HG03103 (cell line): ENCODE measurements at regions not wholly inside any gene's neighbourhood (a gene's known extent, or its start where the extent isn't known, plus 50 kb on each side); places are given as distances from the start of the nearest gene placed in this dataset.

Experiments used
- ATAC-seq: cut with Tn5 transposase; IDR thresholded peaks from one replicate; pipeline ENCODE4 v1.9.1; 2021; ENCODE audit warnings: low read depth; ENCODE audit not compliant: unreplicated experiment

DNA sequence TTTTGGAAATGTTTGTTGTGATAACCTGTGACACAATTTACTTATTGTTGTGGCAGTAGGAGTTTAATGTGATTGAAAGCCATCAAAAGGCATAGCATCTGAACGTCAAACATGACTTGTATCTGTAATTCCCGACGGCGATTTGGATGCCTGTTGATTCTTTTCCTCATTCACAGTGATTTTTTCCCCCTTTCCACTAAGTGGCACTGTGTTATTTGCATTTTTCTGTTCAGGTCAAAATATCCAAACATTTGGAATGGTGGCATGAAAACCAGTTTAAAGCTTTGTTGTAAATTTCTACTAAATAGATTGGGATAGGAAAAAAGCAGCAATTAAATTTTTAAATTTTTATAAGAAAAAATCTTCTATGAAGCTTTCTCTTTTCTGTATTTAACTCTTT, 259.9 kb upstream of the KCNH8 start:
- ATAC-seq = no peak

DNA sequence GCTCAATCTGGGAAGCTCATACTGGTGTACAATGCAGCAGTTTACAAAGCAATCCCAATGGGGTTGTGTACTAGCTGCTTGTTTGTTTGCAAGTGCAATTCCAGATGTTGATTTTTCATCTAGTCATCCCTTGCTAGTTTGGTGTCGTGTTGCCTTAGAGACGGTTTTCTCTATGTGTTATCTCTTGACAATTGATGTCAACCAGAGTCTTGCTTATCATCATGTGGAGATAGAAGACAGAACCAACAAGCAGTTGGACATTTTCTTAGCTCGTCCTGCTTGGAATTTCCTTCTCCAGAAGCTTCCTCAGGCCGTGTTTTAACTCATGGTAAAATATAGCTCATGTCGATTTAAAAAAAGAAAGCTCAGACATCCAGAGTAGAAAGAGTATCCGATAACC, 262.0 kb upstream of the KCNH8 start:
- ATAC-seq = no peak

DNA sequence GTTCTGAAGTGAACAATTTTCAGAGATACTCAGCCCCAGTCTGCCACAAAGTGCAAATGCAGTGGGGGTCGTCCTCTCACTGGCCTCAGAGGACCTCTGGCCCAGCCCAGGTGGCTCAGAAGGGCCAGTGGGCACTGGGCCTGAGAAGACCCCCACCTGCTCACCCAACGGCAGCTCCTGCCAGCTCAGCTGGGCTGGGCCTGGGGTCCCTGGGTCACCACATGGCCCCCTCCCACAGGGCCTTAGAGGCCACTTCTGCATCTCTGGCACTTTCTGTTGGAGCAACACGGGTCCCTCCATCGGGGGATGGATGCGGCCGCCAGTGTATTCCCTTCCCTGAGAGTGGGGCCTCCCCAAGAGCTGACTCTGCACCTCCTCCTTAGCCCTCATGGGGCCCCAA, 262.7 kb upstream of the KCNH8 start:
- no peak for ATAC-seq

DNA sequence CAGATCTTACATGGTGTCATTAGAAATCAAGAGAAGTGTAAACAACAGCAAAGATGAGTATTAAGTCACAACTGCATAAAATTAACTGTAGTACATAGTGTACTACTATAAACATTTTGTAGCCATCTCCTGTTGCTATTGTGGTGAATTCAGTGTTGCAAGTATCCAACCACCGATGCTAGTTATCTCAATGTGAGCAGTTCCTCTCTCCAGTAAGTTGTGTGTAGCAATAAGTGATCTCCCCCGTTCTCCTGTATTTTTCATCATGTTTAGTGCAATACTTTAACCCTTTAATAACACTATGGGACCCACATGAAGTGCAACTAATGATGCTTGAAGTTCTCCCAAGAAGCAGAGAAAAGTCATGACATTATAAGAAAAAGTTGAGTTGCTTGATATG, 264.7 kb upstream of the KCNH8 start:
- no peak for ATAC-seq

DNA sequence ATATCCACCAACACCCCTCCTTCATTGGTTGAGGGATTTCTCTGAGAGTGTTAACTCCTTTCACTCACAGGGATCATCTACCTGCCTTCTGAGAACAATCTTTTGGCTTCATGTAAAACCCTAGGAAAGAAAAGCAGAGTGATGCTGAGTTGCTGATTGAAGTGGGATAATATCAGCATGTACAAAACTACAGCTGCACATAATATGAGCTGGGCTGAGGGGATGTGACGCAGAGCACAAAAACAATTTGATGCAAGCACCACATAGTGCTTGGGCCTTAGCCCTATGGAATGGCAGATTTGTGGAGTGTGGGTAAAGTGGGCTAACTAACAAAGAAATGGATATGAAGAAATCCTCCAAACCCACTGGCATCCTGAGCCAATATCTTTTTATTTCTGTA, 267.6 kb upstream of the KCNH8 start:
- no peak for ATAC-seq

- no peak for ATAC-seq
Measured at GRCh38 chr3:18872466-18872865, 275.8 kb upstream of the KCNH8 start.

GRCh38 chr3:18870642-18871041, 277.7 kb upstream of the KCNH8 start:
- no peak for ATAC-seq

DNA sequence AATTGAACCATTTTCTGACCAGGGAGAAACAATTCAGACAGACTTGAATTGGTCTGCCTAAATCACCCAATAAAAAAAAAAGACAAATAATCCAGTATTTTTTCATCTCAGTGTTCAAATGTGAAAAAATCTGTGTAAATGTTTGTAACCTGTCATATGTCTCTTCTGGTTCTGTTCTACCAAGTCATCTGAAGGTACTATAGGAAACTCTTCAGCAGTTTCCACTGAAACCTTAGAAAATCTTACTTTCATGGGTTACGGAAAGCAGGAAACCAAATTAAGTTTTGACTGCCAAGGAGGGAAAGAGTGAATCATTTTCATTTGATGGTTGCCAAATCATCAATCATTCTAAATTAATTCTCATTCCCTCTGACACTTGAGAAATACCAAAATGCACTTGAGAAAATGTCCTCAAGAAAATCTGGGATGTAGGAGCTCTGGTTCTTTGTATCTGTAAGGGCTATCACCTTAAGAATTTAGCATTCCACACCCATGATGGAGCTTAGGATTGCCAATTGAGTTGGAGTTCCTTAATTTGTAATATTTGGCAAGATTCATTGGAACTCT, 278.2 kb upstream of the KCNH8 start:
- ATAC-seq = no peak

DNA sequence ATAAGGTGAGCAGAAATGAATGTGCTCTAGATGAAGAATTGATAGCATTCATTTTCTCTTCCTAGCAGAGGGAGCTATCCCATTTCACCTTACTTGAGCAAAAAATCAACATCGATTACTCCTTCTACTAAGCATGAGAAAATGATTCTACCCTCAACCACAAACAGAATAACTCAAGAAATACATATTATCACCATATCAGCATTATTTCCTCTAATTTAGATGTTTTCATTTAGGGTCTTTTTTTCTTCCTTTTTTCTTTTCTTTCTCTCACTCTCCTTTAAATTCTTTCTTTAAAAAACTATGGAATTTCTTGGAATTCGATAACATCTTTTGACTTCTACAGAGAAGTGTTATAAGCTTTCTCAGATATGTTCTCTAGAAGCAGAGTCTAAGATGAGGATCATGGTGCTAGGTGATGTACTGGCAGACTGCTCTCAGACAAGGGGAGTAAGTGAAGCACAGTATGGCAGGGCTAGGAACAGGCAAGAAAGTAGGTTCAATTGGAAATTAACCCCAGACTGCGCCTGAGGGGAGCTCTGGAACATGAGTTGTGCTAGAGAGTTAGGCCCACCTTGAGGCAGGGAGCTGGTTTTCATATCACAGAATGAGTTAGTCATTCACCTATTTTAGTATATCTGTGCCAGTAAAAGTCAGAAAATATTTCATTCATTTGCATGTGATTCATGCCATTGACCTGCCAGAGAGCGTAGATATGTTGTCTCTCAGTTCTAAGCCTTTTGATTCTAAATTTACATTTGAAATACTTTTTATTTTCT, 279.2 kb upstream of the KCNH8 start:
- no peak for ATAC-seq

- ATAC-seq = no peak
Measured at GRCh38 chr3:18866899-18867298, 281.4 kb upstream of the KCNH8 start.

DNA sequence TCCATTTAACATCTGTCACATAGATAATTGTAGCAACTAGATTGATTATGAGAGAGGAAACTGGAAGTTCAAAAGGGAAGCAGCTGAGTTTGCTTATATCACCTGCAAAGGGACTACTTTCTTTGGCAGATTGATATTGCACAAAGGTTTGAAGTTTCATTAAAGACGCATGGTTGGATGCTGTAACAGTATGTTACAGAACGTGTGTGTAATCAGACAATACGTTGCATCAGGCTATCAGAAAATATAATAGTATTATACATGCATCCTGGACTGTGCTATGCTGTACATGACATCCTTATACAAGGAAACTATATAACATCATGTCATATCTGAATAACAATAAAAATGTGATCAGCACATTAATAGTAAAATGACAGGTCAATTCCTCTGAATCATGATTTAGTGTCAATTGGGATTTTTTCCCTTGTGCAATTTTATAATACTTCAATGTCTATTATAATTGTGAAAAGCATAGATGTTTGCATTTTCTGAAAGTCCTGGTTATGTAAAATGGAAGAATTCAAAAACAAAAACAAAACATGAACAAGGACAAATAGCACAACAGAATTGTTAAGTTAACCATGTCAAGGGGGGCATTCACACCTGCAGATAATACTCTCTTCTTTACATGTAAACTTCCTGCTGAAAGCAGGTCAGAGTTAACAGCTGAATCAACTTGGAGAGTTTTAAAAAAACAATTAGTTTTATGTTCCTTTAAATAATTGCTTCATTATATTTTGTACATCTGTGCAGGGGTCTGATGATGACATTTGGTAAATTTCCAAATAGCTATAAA, 283.2 kb upstream of the KCNH8 start:
- ATAC-seq = no peak

DNA sequence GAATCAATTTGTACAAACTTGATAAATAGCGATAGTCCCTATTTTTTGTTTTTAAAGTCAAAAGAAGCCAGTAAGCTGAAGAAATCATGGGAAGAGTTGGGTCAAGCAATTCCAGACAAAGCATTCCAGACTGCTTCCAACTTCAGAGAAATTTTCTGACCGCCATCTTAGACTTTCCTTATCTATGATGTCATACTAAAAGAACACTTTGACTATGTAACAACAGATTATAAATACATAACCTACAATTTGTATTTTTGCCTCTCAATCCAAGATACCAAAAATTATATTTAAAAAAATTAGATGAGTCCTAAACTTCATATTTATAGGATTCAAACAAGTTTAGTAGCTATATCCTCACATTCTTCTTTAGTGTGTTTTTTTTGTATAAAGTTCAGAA, 286.2 kb upstream of the KCNH8 start:
- ATAC-seq = no peak

DNA sequence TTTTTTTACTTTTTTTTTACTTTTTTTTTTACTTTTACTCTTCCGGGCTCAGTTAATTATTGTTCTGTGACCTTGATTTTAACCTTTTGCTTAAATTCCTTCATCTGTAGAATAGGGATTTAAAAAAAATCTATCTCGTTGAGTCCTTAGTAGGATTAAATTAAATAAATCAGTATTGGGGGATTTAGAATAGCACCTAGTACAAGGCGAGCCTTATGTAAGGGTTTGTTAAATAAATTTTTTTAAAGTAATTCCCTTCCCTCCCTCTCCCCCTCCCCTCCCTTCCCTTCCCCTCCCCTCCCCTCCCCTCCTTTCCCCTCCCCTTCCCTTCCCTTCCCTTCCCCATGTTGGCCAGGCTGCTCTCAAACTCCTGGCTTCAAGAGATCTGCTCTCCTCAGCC, 287.2 kb upstream of the KCNH8 start:
- no peak for ATAC-seq

DNA sequence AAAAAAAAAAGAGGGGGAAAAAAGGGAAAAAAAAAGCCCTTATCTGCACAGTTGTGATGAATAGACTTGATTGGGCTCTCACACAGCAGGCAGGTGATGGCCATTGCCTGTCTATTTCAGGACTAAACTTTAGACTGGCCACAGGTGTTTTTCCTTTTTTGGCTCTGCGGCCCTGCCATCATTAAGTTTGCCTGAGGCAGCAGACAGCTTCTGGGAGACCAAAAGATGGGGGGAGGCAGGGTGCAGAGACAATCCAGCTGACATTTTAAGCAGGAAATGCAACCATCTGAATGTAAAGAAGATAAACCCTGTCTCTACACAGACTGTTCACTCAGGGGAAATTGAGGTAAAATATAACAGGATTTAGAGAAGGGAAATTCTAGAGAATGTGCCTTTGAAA, 295.0 kb upstream of the KCNH8 start:
- no peak for ATAC-seq

DNA sequence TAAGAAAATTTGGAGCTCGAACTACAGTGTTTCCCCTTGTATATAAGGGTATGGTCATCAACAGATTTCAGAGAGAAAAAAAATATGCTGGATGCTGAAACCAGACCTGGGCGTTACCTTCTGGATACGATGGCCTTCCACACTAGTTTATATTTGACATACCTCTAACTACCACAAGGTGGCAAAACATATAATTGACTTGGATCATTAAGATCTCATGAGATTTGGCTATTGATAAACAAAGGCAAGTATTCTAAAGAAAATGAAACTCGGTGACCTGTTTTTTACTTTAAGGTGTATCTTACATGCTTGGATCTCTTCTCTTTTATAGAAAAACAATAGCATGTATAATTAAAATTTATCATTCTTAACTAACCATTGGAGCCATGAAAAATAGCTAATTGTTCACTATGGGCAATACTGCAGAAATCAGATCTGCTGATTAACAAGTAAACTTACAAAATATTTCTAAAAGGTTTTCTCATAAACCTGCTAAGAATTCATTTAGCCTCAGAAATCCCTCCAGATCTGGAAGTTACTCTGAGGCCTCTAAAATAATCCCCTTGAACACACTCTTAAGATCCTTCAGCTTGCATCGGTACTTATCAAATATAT, 300.6 kb upstream of the KCNH8 start:
- peak; percentile 66 for ATAC-seq

DNA sequence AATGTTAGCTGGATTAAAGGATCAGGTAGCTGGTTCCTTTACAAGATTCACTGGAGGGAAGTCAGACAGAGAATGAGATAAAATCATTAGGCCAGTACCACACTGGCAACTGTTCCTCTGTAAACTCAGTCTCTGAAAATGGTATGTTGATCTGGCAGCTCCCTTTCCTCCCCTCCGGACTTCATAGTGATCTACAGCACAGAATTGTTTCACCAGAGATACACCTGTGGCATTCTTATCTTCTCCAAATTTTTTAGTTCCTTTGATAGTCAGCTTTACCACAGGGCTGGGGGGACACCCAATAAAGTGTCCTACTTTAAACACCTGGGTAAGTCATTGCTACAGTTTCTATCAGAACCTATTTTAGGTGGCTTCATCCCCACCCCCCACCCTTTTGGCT, 304.3 kb upstream of the KCNH8 start:
- ATAC-seq = no peak

DNA sequence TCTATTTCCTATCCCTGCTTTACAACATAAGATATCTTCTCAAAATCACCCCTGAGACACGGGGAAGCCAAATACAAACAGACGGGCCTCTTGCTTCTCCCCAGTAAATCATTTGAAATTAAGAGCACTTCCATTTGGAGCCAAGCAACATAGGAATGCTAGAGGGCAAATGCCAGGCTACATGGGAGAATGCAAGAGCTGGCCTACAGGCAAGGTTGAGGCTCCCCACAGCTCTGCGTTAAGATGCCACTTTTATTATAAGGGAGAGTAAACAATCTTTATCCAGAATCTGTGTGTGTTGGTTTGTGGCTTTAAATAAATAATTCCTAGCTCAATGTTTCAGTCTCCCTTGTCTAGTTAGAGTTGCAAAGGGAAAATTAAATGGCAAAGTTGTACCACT, 305.1 kb upstream of the KCNH8 start:
- no peak for ATAC-seq

DNA sequence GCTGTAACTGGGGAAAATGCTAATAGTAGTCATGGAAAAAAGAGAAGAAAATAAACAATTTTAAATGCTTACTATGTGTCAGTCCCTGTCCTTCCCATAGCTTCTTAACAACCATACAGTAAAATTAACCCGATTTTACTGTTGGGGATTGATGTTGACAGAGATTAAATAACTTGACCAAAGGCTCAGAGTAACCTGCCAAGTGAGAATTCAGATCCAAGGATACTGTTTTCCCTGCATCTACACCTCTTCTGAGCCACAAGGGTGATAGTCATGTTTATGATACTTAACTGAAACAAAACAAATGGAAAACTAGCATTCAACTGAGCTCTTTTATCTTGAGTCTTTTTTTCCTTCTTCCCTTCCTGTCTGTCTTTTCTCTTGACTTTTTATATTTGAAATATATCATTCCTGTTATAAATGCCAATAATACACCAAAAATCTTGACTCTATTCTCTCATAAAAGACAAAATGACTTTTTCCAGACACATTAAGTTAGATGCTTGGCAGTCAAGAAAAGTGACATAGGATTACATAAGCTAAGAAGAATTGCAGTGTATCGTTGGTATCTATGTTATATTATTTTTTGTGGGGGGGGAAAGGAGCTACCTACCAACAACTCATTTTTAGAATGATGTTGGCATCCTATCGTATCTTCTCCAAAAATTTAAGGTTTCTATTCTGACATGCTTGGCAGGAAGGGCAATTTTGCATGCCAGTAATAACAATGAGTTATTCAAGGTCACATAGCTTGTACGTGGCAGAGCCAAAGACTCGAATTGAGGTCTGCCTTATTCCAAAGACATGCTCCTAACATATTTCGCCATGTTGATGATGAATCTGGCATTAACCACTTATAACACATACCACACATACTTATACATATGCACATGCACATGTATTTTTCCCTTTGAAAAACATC, 306.6 kb upstream of the KCNH8 start:
- no peak for ATAC-seq

DNA sequence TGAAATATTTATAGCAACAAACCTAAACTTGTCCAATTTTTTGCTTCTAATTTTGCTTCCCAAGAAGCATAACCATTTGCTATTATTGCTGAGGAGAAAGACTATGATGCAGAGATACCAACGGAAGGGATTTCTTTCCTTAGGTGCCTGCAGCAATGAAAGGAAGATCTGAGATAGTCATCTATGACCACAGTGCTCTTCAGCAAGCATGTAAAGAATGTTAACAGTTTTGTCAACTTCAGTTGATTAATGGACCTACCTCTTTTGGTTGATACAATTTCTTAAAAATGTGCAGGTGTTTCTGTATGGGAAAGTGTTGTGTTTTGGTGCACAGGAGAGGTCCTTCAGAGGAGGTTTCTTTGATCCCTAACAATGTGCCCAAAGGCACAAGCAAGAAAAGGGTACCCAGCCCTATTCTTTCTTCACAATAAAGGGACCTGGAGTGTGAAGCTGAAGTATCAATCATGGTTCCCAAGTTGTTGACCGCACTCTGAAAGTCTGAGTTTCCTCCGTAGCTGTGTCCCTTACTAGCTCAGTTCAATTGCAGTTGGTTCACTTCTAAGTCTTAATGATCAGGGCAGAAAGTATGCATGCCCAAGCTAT, 307.7 kb upstream of the KCNH8 start:
- ATAC-seq = no peak

- ATAC-seq = no peak
Measured at GRCh38 chr3:18838758-18839157, 309.6 kb upstream of the KCNH8 start.
